Vagina (tissue), 2 donors: ENCODE measurements at regions not wholly inside any gene's neighbourhood (a gene's known extent, or its start where the extent isn't known, plus 50 kb on each side); places are given as distances from the start of the nearest gene placed in this dataset.

Experiments
- DNase-seq, 2 donors: peaks; one replicate each; pipeline ENCODE4 v3.0.0-alpha.2; 2017; ENCODE audit errors: extremely low spot score in 2 of 2
- H3K27ac ChIP-seq: fragments of 200-600 bp; sonication (generic); one replicate; pipeline ENCODE4 v1.5.1; 2019
- H3K27me3 ChIP-seq: fragments of 200-600 bp; sonication (generic); one replicate; pipeline ENCODE4 v1.5.1; 2019
- H3K36me3 ChIP-seq, 2 donors: fragments of 200-600 bp; sonication (generic); one replicate each; pipeline ENCODE4 v1.5.1; 2017 to 2019
- H3K4me1 ChIP-seq: fragments of 200-600 bp; sonication (generic); one replicate; pipeline ENCODE4 v1.5.1; 2019
- H3K4me3 ChIP-seq, 2 donors: fragments of 200-600 bp; sonication (generic); 1 replicate in 1 of 2; 2 replicates in 1 of 2; pipeline ENCODE4 v1.5.1; 2016 to 2019
- H3K9me3 ChIP-seq: fragments of 200-600 bp; sonication (generic); one replicate; pipeline ENCODE4 v1.5.1; 2019
- CTCF ChIP-seq, 3 experiments: fragments of 450-650 bp in 2 of 3; fragments of 200-600 bp in 1 of 3; sonication (generic) in 1 of 3; IDR thresholded peaks; one replicate each; pipeline ENCODE4 v1.5.1; 2017 to 2019; ENCODE audit warnings: antibody characterized with exemption in 3 of 3, mild to moderate bottlenecking in 2 of 3, moderate library complexity in 2 of 3
- POLR2A ChIP-seq, 2 donors: fragments of 450-650 bp; IDR thresholded peaks; one replicate each; pipeline ENCODE4 v1.6.1; 2017; ENCODE audit warnings: antibody characterized with exemption in 2 of 2, mild to moderate bottlenecking in 2 of 2, moderate library complexity in 2 of 2
- POLR2AphosphoS5 ChIP-seq, 2 donors: sonication (generic); formaldehyde crosslinking; IDR thresholded peaks; one replicate each; pipeline ENCODE4 v1.9.0; 2017; ENCODE audit warnings: antibody characterized with exemption in 2 of 2, mild to moderate bottlenecking in 2 of 2, low read depth in 1 of 2; ENCODE audit not compliant: insufficient read depth in 1 of 2
- intact Hi-C: fragments of 100-400 bp; cut with DNase I; formaldehyde crosslinking; loops from one replicate; pipeline ENCODE4 v1.15.1; 2023

DNA sequence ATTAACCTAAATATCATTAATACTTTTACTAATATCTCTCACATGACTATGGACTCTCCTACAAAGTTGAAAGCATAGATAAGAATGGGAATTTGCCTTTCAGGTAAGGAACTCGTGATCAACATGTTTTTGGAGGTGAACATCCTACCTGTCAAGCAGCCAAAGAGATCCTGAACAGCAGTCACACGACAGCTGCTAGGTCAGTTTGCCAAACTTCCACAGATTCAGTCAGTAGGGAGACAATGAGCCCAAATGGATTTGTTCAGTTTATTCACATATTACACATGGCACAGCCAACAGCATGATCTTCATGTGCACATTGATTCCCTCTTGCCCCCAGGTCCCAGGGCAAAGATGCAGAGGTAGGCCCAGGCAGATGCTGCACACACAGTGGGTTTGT lies 86.1 kb upstream of the LOC128125822 start:
- Histone ChIP-seq H3K36me3 (no peaks in the 10 kb centered on the region), H3K9me3 (no peaks in the 10 kb centered on the region), H3K4me1 (no peaks in the 10 kb centered on the region), H3K27me3 (no peaks in the 10 kb centered on the region), H3K27ac (no peak overlapping the region), H3K4me3 (no peak overlapping the region)
- DNase-seq, result no peak
- TF ChIP-seq POLR2AphosphoS5 (IDR thresholded peaks at IDR 0.05; ENCODE audit: insufficient read depth in 1 of 2, low read depth in 1 of 2), result no peak
- TF ChIP-seq CTCF (IDR thresholded peaks at IDR 0.05), result no peak
- TF ChIP-seq POLR2A (IDR thresholded peaks at IDR 0.05), result no peak
- intact Hi-C loops, result no loop called here

DNA sequence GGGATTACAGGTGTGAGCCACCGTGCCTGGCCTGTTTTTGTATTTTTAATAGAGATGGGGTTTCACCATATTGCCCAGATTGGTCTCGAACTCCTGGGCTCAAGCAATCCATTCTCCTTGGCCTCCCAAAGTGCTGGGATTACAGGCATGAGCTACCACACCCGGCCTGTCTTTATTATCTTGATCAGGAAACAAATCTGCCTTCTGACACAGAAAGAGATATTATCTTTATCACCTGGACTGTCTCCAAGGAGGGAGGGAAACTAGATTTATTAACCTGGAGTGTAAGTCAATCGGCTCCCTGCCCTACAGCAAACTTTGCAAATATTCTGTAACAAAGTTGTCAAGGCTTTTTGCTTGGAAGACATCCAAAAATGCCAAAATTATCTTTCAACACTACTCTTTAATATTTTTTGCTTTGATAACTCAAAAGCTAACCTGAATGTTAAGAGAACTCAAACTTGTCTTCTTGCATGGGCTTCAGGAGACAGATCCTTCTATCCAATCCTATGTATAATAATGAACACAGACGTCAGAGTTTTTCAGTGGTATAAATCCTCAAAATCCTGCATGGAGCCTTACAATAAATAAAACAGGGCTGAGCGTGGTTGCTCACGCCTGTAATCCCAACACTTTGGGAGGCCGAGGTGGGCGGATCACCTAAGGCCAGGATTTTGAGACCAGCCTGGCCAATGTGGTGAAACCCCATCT lies 85.0 kb upstream of the LOC128125822 start:
- no peaks in the 10 kb centered on the region for H3K4me1 ChIP-seq
- DNase-seq, result no peak
- no peaks in the 10 kb centered on the region for H3K27me3 ChIP-seq
- H3K27ac ChIP-seq, result no peak overlapping the region
- H3K9me3 ChIP-seq, result no peaks in the 10 kb centered on the region
- H3K4me3 ChIP-seq, result no peak overlapping the region
- no peaks in the 10 kb centered on the region for H3K36me3 ChIP-seq
- intact Hi-C loops, result no loop called here
- TF ChIP-seq CTCF (IDR thresholded peaks at IDR 0.05) (no peak), POLR2A (IDR thresholded peaks at IDR 0.05) (no peak), POLR2AphosphoS5 (IDR thresholded peaks at IDR 0.05; ENCODE audit: insufficient read depth in 1 of 2, low read depth in 1 of 2) (no peak)

GRCh38 chr6:63491119-63491518 lies 81.2 kb upstream of the LOC128125822 start:
- Histone ChIP-seq H3K9me3 (no peaks in the 10 kb centered on the region), H3K27ac (no peak overlapping the region), H3K27me3 (no peaks in the 10 kb centered on the region), H3K36me3 (no peaks in the 10 kb centered on the region), H3K4me1 (no peaks in the 10 kb centered on the region), H3K4me3 (no peak overlapping the region)
- DNase-seq, result no peak
- TF ChIP-seq POLR2AphosphoS5 (IDR thresholded peaks at IDR 0.05; ENCODE audit: insufficient read depth in 1 of 2, low read depth in 1 of 2), result no peak
- TF ChIP-seq POLR2A (IDR thresholded peaks at IDR 0.05), result no peak
- no peak for TF ChIP-seq CTCF (IDR thresholded peaks at IDR 0.05)
- intact Hi-C loops, result no loop called here

DNA sequence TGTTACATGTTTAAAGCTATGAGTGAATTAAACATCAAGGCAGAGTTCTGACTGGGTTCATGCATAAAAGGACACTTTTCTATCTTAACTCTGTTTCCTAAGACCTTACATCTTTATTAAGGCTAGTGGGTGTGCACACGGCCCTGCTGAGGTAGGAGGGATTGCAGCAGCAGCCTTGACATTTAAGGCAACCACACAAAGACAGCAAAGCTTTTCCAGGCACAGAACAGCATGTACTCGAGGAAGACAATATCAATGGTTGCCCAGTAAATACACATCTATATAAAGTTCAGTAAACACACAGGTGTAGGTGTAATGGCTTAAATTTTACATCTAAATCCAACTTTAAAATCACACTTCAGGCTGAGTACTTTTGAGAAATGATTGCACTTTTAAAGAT lies 79.8 kb upstream of the LOC128125822 start:
- no peaks in the 10 kb centered on the region for H3K4me1 ChIP-seq
- H3K9me3 ChIP-seq, result no peaks in the 10 kb centered on the region
- no peak overlapping the region for H3K27ac ChIP-seq
- TF ChIP-seq CTCF (IDR thresholded peaks at IDR 0.05) (no peak), POLR2AphosphoS5 (IDR thresholded peaks at IDR 0.05; ENCODE audit: insufficient read depth in 1 of 2, low read depth in 1 of 2) (no peak), POLR2A (IDR thresholded peaks at IDR 0.05) (no peak)
- no peaks in the 10 kb centered on the region for H3K36me3 ChIP-seq
- no peak for DNase-seq
- no peaks in the 10 kb centered on the region for H3K27me3 ChIP-seq
- intact Hi-C loops, result no loop called here
- no peak overlapping the region for H3K4me3 ChIP-seq

DNA sequence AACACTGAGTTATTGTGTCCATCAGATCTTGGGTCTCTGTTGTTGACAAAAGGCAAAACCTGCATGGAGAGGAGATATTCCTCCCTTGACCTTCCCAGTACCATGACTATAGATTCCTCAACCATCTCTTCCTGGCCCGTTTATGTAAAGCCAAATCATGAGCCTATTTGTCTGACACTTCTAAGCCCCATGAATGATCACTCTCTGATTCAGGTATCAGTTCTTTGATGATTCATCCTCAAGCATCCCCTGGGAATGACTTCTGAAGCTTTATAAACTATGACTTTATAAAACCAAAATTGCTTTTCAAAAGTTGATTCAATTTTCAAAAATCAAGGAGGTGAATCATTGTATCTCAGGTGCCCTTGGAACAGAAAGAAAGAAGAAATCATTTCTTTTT lies 78.7 kb upstream of the LOC128125822 start:
- no peak for TF ChIP-seq POLR2AphosphoS5 (IDR thresholded peaks at IDR 0.05; ENCODE audit: insufficient read depth in 1 of 2, low read depth in 1 of 2)
- TF ChIP-seq POLR2A (IDR thresholded peaks at IDR 0.05), result no peak
- no peak for TF ChIP-seq CTCF (IDR thresholded peaks at IDR 0.05)
- Histone ChIP-seq H3K4me3 (no peak overlapping the region), H3K4me1 (no peaks in the 10 kb centered on the region), H3K27me3 (no peaks in the 10 kb centered on the region), H3K36me3 (no peaks in the 10 kb centered on the region), H3K27ac (no peak overlapping the region), H3K9me3 (no peaks in the 10 kb centered on the region)
- intact Hi-C loops, result no loop called here
- no peak for DNase-seq
